HepG2 (cell line): ENCODE measurements at regions not wholly inside any gene's neighbourhood (a gene's known extent, or its start where the extent isn't known, plus 50 kb on each side); places are given as distances from the start of the nearest gene placed in this dataset.

ENCODE experiments used
- ETV5 ChIP-seq: IDR thresholded peaks from 2 replicates; pipeline ENCODE4 v1.6.1; 2018; ENCODE audit warnings: missing biosample characterization, missing genetic modification reagents, inconsistent platforms, borderline replicate concordance
- FOXA3 ChIP-seq: IDR thresholded peaks from 2 replicates; pipeline ENCODE4 v1.6.1; 2016; ENCODE audit warnings: missing genetic modification reagents, missing compliant biosample characterization
- FOXJ3 ChIP-seq: sonication (generic); formaldehyde crosslinking; IDR thresholded peaks from 2 replicates; pipeline ENCODE4 v1.4.0; 2020; ENCODE audit warnings: missing genetic modification reagents, mild to moderate bottlenecking, borderline replicate concordance
- GZF1 ChIP-seq: sonication (generic); formaldehyde crosslinking; IDR thresholded peaks from 2 replicates; pipeline ENCODE4 v1.5.1; 2020; ENCODE audit warnings: mild to moderate bottlenecking, missing genetic modification reagents
- HMG20B ChIP-seq: conservative IDR thresholded peaks from 2 replicates; pipeline ENCODE4 v1.6.1; 2016; ENCODE audit warnings: missing genetic modification reagents, missing compliant biosample characterization
- MAFF ChIP-seq: IDR thresholded peaks from 2 replicates; pipeline ENCODE4 v1.6.1; 2011; ENCODE audit warnings: low read depth, low read length, improper control_type of control experiment
- MED13 ChIP-seq: sonication (generic); formaldehyde crosslinking; IDR thresholded peaks from 2 replicates; pipeline ENCODE4 v1.5.0; 2020; ENCODE audit warnings: missing genetic modification reagents
- MED8 ChIP-seq: sonication (generic); formaldehyde crosslinking; IDR thresholded peaks from 2 replicates; pipeline ENCODE4 v1.8.1; 2023; ENCODE audit warnings: mild to moderate bottlenecking, missing genetic modification reagents; ENCODE audit not compliant: insufficient replicate concordance
- NFKBIZ ChIP-seq: IDR thresholded peaks from 2 replicates; pipeline ENCODE4 v1.6.1; 2018; ENCODE audit warnings: missing genetic modification reagents, missing compliant biosample characterization
- NR0B2 ChIP-seq: sonication (generic); formaldehyde crosslinking; IDR thresholded peaks from 2 replicates; pipeline ENCODE4 v1.4.0; 2020; ENCODE audit warnings: mild to moderate bottlenecking, missing genetic modification reagents
- PAXIP1 ChIP-seq: sonication (generic); formaldehyde crosslinking; conservative IDR thresholded peaks from 2 replicates; pipeline ENCODE4 v1.4.0; 2020; ENCODE audit warnings: mild to moderate bottlenecking, missing genetic modification reagents, moderate library complexity
- PRPF4 ChIP-seq: fragments of 200-400 bp; formaldehyde crosslinking; IDR thresholded peaks from 2 replicates; pipeline ENCODE4 v1.6.1; 2016; ENCODE audit warnings: low read length, low read depth; ENCODE audit not compliant: poor library complexity, severe bottlenecking
- REPIN1 ChIP-seq: sonication (generic); formaldehyde crosslinking; IDR thresholded peaks from 2 replicates; pipeline ENCODE4 v1.8.0; 2022; ENCODE audit warnings: missing genetic modification reagents, low read depth, mild to moderate bottlenecking, borderline replicate concordance
- SOX6 ChIP-seq, 2 experiments: fragments of 450-650 bp in 1 of 2; sonication (generic) in 1 of 2; formaldehyde crosslinking in 1 of 2; IDR thresholded peaks; 2 replicates each; pipeline versions ENCODE4 v1.4.0 to v1.6.1; 2017 to 2020; ENCODE audit warnings: antibody characterized with exemption in 1 of 2, mild to moderate bottlenecking in 1 of 2, missing genetic modification reagents in 1 of 2
- TCF12 ChIP-seq, 2 experiments: fragments of 450-650 bp in 1 of 2; sonication (generic) in 1 of 2; formaldehyde crosslinking in 1 of 2; IDR thresholded peaks; 2 replicates each; pipeline versions ENCODE4 v1.6.1 to v1.8.0; 2017 to 2022; ENCODE audit warnings: antibody characterized with exemption in 1 of 2, mild to moderate bottlenecking in 1 of 2, missing genetic modification reagents in 1 of 2, moderate library complexity in 1 of 2
- ZBTB7A ChIP-seq: sonication (generic); formaldehyde crosslinking; IDR thresholded peaks from 2 replicates; pipeline ENCODE4 v1.8.0; 2022; ENCODE audit warnings: mild to moderate bottlenecking, missing genetic modification reagents
- ZFP90 ChIP-seq: sonication (generic); formaldehyde crosslinking; IDR thresholded peaks from 2 replicates; pipeline ENCODE4 v1.8.0; 2022; ENCODE audit warnings: missing genetic modification reagents, mild to moderate bottlenecking, inconsistent platforms, borderline replicate concordance
- ZFYVE20 ChIP-seq: sonication (generic); formaldehyde crosslinking; IDR thresholded peaks from 2 replicates; pipeline ENCODE4 v1.8.0; 2023; ENCODE audit warnings: low read depth, mild to moderate bottlenecking, moderate library complexity, missing genetic modification reagents, borderline replicate concordance
- ZNF282 ChIP-seq: fragments of 450-650 bp; IDR thresholded peaks from 2 replicates; pipeline ENCODE4 v1.6.1; 2018; ENCODE audit not compliant: partially characterized antibody
- ZNF484 ChIP-seq: sonication (generic); formaldehyde crosslinking; IDR thresholded peaks from 2 replicates; pipeline ENCODE4 v1.5.1; 2020; ENCODE audit warnings: mild to moderate bottlenecking, low read depth, missing genetic modification reagents, borderline replicate concordance
- ZNF512 ChIP-seq: sonication (generic); formaldehyde crosslinking; IDR thresholded peaks from 2 replicates; pipeline ENCODE4 v1.4.0; 2020; ENCODE audit warnings: mild to moderate bottlenecking, missing genetic modification reagents
- ZNF629 ChIP-seq: sonication (generic); formaldehyde crosslinking; conservative IDR thresholded peaks from 2 replicates; pipeline ENCODE4 v1.5.0; 2020; ENCODE audit warnings: missing genetic modification reagents
- ZNF709 ChIP-seq: sonication (generic); formaldehyde crosslinking; IDR thresholded peaks from 2 replicates; pipeline ENCODE4 v1.5.0; 2020; ENCODE audit warnings: mild to moderate bottlenecking, missing genetic modification reagents
- ZSCAN25 ChIP-seq: sonication (generic); formaldehyde crosslinking; IDR thresholded peaks from 2 replicates; pipeline ENCODE4 v1.8.0; 2022; ENCODE audit warnings: mild to moderate bottlenecking, missing genetic modification reagents

GRCh38 chr5:90308787-90309585 lies 100.6 kb downstream of the CETN3 start (continued):
- TF ChIP-seq PAXIP1 (0 out of 2 replicates have a peak, but pooled peaks have one; percentile 12), HMG20B (CRISPR knock-in tag) (no peak), MAFF (peak; percentile 66), ZNF484 (no peak), FOXJ3 (CRISPR knock-in tag) (peak; percentile 29; the same call in 1 of the 2 replicates), ZBTB7A (no peak), TCF12 (IDR thresholded peaks at IDR 0.05) (no peak), TCF12 (CRISPR knock-in tag; IDR thresholded peaks at IDR 0.05) (no peak), REPIN1 (CRISPR knock-in tag) (no peak), ZFP90 (CRISPR knock-in tag) (no peak), SOX6 (IDR thresholded peaks at IDR 0.05) (no peak), SOX6 (CRISPR knock-in tag; IDR thresholded peaks at IDR 0.05) (no peak), ZNF512 (CRISPR knock-in tag) (no peak), ZSCAN25 (no peak), GZF1 (CRISPR knock-in tag) (no peak), NFKBIZ (CRISPR knock-in tag) (no peak), ETV5 (CRISPR knock-in tag) (no peak), PRPF4 (no peak), ZNF709 (CRISPR knock-in tag) (no peak), ZNF629 (CRISPR knock-in tag) (no peak), MED8 (CRISPR knock-in tag) (no peak), FOXA3 (CRISPR knock-in tag) (0 out of 2 replicates have a peak, but pooled peaks have one; percentile 13), ZNF282 (no peak), MED13 (no peak), NR0B2 (CRISPR knock-in tag) (no peak), ZFYVE20 (CRISPR knock-in tag) (no peak)
